Spleen (tissue), 11 donors: ENCODE measurements at regions not wholly inside any gene's neighbourhood (a gene's known extent, or its start where the extent isn't known, plus 50 kb on each side); places are given as distances from the start of the nearest gene placed in this dataset.

Source experiments
- DNase-seq: peaks from one replicate; pipeline ENCODE4 v3.0.0-alpha.2; 2020
- H3K27ac ChIP-seq, 8 donors: fragments of 200-600 bp; sonication (generic) in 7 of 8; 1 replicate in 4 of 8; 2 replicates in 4 of 8; pipeline versions ENCODE4 v1.5.0 to v1.8.0; 2016 to 2021; ENCODE audit warnings: inconsistent platforms in 4 of 8, mild to moderate bottlenecking in 4 of 8, moderate library complexity in 1 of 8
- H3K27me3 ChIP-seq, 7 donors: fragments of 200-600 bp; sonication (generic) in 6 of 7; replicated peaks in 1 of 7; 1 replicate in 4 of 7; 2 replicates in 3 of 7; pipeline versions ENCODE4 v1.5.0 to v1.8.0; 2016 to 2021; ENCODE audit warnings: inconsistent platforms in 3 of 7, mild to moderate bottlenecking in 1 of 7
- H3K36me3 ChIP-seq, 6 donors: fragments of 200-600 bp; sonication (generic) in 5 of 6; 1 replicate in 4 of 6; 2 replicates in 2 of 6; pipeline versions ENCODE4 v1.5.0 to v1.8.0; 2016 to 2021; ENCODE audit warnings: inconsistent platforms in 2 of 6
- H3K4me1 ChIP-seq, 6 donors: fragments of 200-600 bp; sonication (generic) in 5 of 6; 1 replicate in 3 of 6; 2 replicates in 3 of 6; pipeline versions ENCODE4 v1.5.0 to v1.8.0; 2016 to 2021; ENCODE audit warnings: inconsistent platforms in 3 of 6
- H3K4me3 ChIP-seq, 8 donors: fragments of 200-600 bp; sonication (generic) in 7 of 8; 1 replicate in 4 of 8; 2 replicates in 4 of 8; pipeline versions ENCODE4 v1.5.0 to v1.8.0; 2016 to 2021; ENCODE audit warnings: inconsistent platforms in 4 of 8, mild to moderate bottlenecking in 4 of 8, moderate library complexity in 2 of 8
- H3K9me3 ChIP-seq, 8 donors: fragments of 200-600 bp; sonication (generic) in 7 of 8; 1 replicate in 4 of 8; 2 replicates in 4 of 8; pipeline versions ENCODE4 v1.5.0 to v1.8.0; 2016 to 2021; ENCODE audit warnings: inconsistent platforms in 4 of 8
- POLR2A ChIP-seq, 3 donors: fragments of 450-650 bp; IDR thresholded peaks; one replicate each; pipeline ENCODE4 v1.5.1; 2017; ENCODE audit warnings: antibody characterized with exemption in 3 of 3, mild to moderate bottlenecking in 1 of 3
- POLR2AphosphoS5 ChIP-seq, 3 donors: sonication (generic); formaldehyde crosslinking; IDR thresholded peaks; one replicate each; pipeline ENCODE4 v1.5.1; 2017; ENCODE audit warnings: antibody characterized with exemption in 3 of 3
- WGBS, 5 donors: extraction: QIAGEN DNeasy Blood & Tissue Kit in 3 of 5; methylation state at CpG; one replicate each; pipeline versions ENCODE4 v1.1.5 to v1.1.7; 2013 to 2018; 5-methylcytosine and 5-hydroxymethylcytosine counted together
- intact Hi-C: fragments of 100-400 bp; cut with DNase I; formaldehyde crosslinking; loops from one replicate; pipeline ENCODE4 v1.15.0; 2023; ENCODE audit warnings: low total_unique reads
- TF ChIP-seq, protein P1 (sequence below), 11 experiments: fragments of 200-600 bp in 7 of 11; fragments of 450-650 bp in 4 of 11; sonication (generic) in 4 of 11; IDR thresholded peaks in 8 of 11; conservative IDR thresholded peaks in 3 of 11; 1 replicate in 7 of 11; 2 replicates in 4 of 11; pipeline versions ENCODE4 v1.4.0 to v1.8.0; 2016 to 2021; ENCODE audit warnings: antibody characterized with exemption in 11 of 11, inconsistent platforms in 4 of 11, mild to moderate bottlenecking in 1 of 11
- donor health status: healthy with polysubstance abuse.
- donor health status: DM: no; HTN: no; CAD: no; lungs with moderate emphysema.
- donor health status: DM: no; HTN: no; CAD: no.
- donor health status: Bipolar disorder and iron deficiency.
- donor health status: healthy.
- donor health status: DM: no; HTN: no; CAD: no.
- donor health status: DM: yes; HTN: yes; CAD: no.

DNA sequence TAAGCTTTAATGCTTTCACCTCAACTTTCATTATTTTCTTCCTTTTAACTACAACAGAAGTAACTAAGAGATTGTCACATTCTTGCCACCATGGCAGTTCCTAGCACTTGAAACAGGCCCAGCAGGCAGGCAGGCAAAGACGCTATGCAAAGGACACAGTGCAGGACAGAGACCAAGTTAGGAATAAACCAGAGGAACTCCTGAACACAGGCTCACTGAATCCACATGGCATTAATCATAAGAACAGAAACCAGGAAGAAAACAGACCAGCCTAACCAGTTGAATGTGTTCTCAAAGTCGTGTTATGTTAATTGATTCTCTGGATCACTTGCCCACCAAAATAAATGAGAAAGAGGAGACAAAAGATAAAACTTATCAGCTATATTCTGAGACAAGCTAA is 397.6 kb downstream of the TBL1XR1 start:
- H3K27ac ChIP-seq: no peak overlapping the region
- intact Hi-C loops: no loop called here
- no peak for DNase-seq
- TF ChIP-seq POLR2AphosphoS5 (IDR thresholded peaks at IDR 0.05) (no peak), POLR2A (IDR thresholded peaks at IDR 0.05) (no peak)
- TF ChIP-seq, protein P1, sequence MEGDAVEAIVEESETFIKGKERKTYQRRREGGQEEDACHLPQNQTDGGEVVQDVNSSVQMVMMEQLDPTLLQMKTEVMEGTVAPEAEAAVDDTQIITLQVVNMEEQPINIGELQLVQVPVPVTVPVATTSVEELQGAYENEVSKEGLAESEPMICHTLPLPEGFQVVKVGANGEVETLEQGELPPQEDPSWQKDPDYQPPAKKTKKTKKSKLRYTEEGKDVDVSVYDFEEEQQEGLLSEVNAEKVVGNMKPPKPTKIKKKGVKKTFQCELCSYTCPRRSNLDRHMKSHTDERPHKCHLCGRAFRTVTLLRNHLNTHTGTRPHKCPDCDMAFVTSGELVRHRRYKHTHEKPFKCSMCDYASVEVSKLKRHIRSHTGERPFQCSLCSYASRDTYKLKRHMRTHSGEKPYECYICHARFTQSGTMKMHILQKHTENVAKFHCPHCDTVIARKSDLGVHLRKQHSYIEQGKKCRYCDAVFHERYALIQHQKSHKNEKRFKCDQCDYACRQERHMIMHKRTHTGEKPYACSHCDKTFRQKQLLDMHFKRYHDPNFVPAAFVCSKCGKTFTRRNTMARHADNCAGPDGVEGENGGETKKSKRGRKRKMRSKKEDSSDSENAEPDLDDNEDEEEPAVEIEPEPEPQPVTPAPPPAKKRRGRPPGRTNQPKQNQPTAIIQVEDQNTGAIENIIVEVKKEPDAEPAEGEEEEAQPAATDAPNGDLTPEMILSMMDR (IDR thresholded peaks at IDR 0.05 in 8 of 11, conservative IDR thresholded peaks at IDR 0.05 in 3 of 11): no peak
- no peak overlapping the region for H3K4me3 ChIP-seq
- WGBS, 5 donors: 72 to 84% (median 79%) methylated on average over 2 of the region's 2 CpGs
- peaks cover 0 to 8% (median 0%) of the 10 kb centered on the region in 8 donors for H3K9me3 ChIP-seq
- H3K36me3 ChIP-seq: no peaks in the 10 kb centered on the region
- no peaks in the 10 kb centered on the region for H3K4me1 ChIP-seq
- no peaks in the 10 kb centered on the region for H3K27me3 ChIP-seq

DNA sequence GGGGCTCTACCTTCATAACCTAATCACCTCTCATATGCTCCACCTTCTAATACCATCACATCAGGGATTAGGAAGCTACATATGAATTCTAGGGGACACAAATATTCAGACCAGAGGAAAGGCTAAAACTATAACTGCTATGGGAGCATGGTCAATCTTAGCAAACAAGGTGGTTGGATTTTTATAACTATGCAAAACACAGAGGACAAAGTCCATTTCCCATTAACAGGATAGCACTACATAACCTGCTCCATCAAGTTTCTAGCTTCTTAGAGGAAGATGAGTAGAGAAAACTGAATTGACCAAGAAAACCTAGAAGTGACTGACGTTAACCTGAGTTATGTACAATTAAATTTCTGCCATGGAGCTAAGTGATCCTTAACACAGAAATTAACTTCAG is 398.6 kb downstream of the TBL1XR1 start:
- WGBS, 5 donors: 33 to 87% (median 69%) methylated on average over 1 of the region's 1 CpG
- intact Hi-C loops: no loop called here
- Histone ChIP-seq H3K9me3 (peaks cover 0 to 8% (median 0%) of the 10 kb centered on the region in 8 donors), H3K4me3 (no peak overlapping the region), H3K27me3 (no peaks in the 10 kb centered on the region), H3K27ac (no peak overlapping the region), H3K4me1 (no peaks in the 10 kb centered on the region), H3K36me3 (no peaks in the 10 kb centered on the region)
- no peak for TF ChIP-seq POLR2AphosphoS5 (IDR thresholded peaks at IDR 0.05)
- TF ChIP-seq POLR2A (IDR thresholded peaks at IDR 0.05): no peak
- TF ChIP-seq, protein P1 (IDR thresholded peaks at IDR 0.05 in 8 of 11, conservative IDR thresholded peaks at IDR 0.05 in 3 of 11): no peak
- DNase-seq: no peak

DNA sequence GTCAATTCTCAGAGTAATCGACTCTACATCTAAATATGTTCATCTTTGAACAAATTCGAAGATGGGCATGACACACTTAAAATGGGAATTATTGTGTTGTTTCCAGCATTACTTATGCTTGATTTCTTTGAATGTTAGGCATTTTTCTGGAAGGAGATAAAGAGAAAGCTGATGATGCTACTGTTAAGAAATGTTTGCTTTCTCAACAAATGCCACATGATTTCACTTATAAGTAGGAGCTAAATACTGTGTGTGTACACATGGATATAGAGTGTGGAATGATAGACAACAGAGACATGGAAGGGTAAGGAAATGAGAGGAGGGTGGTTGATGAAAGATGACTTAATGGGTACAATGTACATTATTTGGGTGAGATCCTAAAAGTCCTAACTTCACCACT is 400.9 kb downstream of the TBL1XR1 start:
- Histone ChIP-seq H3K4me1 (no peaks in the 10 kb centered on the region), H3K27ac (no peak overlapping the region), H3K27me3 (no peaks in the 10 kb centered on the region), H3K9me3 (peaks cover 0 to 3% (median 0%) of the 10 kb centered on the region in 8 donors), H3K36me3 (no peaks in the 10 kb centered on the region), H3K4me3 (no peak overlapping the region)
- WGBS, 5 donors: 63 to 83% (median 71%) methylated on average over 2 of the region's 2 CpGs
- intact Hi-C loops: no loop called here
- no peak for DNase-seq
- no peak for TF ChIP-seq POLR2A (IDR thresholded peaks at IDR 0.05)
- TF ChIP-seq, protein P1 (IDR thresholded peaks at IDR 0.05 in 8 of 11, conservative IDR thresholded peaks at IDR 0.05 in 3 of 11): no peak
- TF ChIP-seq POLR2AphosphoS5 (IDR thresholded peaks at IDR 0.05): no peak

DNA sequence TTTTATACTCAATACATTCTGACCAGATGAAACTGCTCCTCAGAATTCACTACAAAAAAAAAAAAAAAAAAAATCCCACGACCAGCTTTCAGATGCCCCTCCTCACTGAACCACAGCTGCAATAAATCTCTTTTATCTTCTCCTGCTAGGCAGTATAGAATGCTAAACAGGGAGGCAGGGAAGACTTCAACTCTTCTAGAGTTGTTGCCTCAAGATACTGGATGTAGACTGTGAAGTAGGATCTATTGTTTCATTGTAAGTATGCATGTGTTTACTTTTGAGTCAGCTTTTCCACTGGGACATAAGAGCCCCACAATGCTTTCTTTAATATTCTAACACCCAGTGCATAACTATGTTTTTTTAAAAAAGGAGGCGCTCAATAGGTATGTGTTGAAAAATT is 401.4 kb downstream of the TBL1XR1 start:
- no peaks in the 10 kb centered on the region for H3K4me1 ChIP-seq
- no peak for DNase-seq
- H3K36me3 ChIP-seq: no peaks in the 10 kb centered on the region
- no peaks in the 10 kb centered on the region for H3K27me3 ChIP-seq
- no peaks in the 10 kb centered on the region for H3K9me3 ChIP-seq
- no peak overlapping the region for H3K4me3 ChIP-seq
- WGBS, 5 donors: 47 to 56% (median 49%) methylated on average over 2 of the region's 2 CpGs
- no peak overlapping the region for H3K27ac ChIP-seq
- TF ChIP-seq POLR2AphosphoS5 (IDR thresholded peaks at IDR 0.05): no peak
- no peak for TF ChIP-seq POLR2A (IDR thresholded peaks at IDR 0.05)
- TF ChIP-seq, protein P1 (IDR thresholded peaks at IDR 0.05 in 8 of 11, conservative IDR thresholded peaks at IDR 0.05 in 3 of 11): no peak
- intact Hi-C loops: no loop called here
